Activated T-cell treated with anti-CD3 and anti-CD28 coated beads, Interleukin-2, amount 50 U/mL, for 72 hours (primary cell): ENCODE measurements at regions not wholly inside any gene's neighbourhood (a gene's known extent, or its start where the extent isn't known, plus 50 kb on each side); places are given as distances from the start of the nearest gene placed in this dataset.

Source experiments
- ATAC-seq, 2 donors: fragments of 150-1000 bp; cut with Tn5 transposase; replicated peaks in 1 of 2; 2 replicates each; pipeline ENCODE4 v1.10.0; 2021; ENCODE audit warnings: moderate library complexity in 2 of 2, mild to moderate bottlenecking in 1 of 2
- DNase-seq, 2 donors: peaks; one replicate each; pipeline ENCODE4 v3.0.0; 2021 to 2022; ENCODE audit warnings: mixed read lengths in 1 of 2
- H3K27ac Mint-ChIP-seq: one replicate; pipeline ENCODE4 v1.8.0; 2022; ENCODE audit warnings: mild to moderate bottlenecking, moderate library complexity, mixed read lengths
- H3K27me3 Mint-ChIP-seq: one replicate; pipeline ENCODE4 v1.8.0; 2022; ENCODE audit warnings: low read depth, mixed read lengths
- H3K36me3 Mint-ChIP-seq, 2 donors: one replicate each; pipeline ENCODE4 v1.8.0; 2022; ENCODE audit warnings: mixed read lengths in 2 of 2, mild to moderate bottlenecking in 1 of 2; ENCODE audit not compliant: insufficient read depth in 2 of 2
- H3K4me1 Mint-ChIP-seq: one replicate; pipeline ENCODE4 v1.8.0; 2022; ENCODE audit warnings: low read depth, mixed read lengths
- H3K4me3 Mint-ChIP-seq, 2 donors: one replicate each; pipeline ENCODE4 v1.8.0; 2022; ENCODE audit warnings: mild to moderate bottlenecking in 2 of 2, mixed read lengths in 2 of 2, moderate library complexity in 2 of 2
- H3K9me3 Mint-ChIP-seq, 2 donors: one replicate each; pipeline ENCODE4 v1.8.0; 2022; ENCODE audit warnings: mixed read lengths in 2 of 2

GRCh38 chr9:116002624-116003023 is 151.0 kb upstream of the PAPPA start:
- no peaks in the 10 kb centered on the region for H3K4me1 Mint-ChIP-seq
- DNase-seq = no peak
- H3K9me3 Mint-ChIP-seq = peaks cover 3% of the 10 kb centered on the region in 2 donors
- H3K27ac Mint-ChIP-seq = no peak overlapping the region
- no peak for ATAC-seq
- no peaks in the 10 kb centered on the region for H3K36me3 Mint-ChIP-seq
- H3K4me3 Mint-ChIP-seq = no peak overlapping the region
- H3K27me3 Mint-ChIP-seq = no peaks in the 10 kb centered on the region

GRCh38 chr9:116003397-116003796 is 150.2 kb upstream of the PAPPA start:
- Mint-ChIP-seq H3K27me3 (no peaks in the 10 kb centered on the region), H3K4me3 (no peak overlapping the region), H3K27ac (no peak overlapping the region), H3K36me3 (no peaks in the 10 kb centered on the region), H3K4me1 (no peaks in the 10 kb centered on the region), H3K9me3 (peaks cover 3 to 4% of the 10 kb centered on the region in 2 donors)
- ATAC-seq = no peak
- DNase-seq = no peak

GRCh38 chr9:116005205-116005604 is 148.4 kb upstream of the PAPPA start:
- Mint-ChIP-seq H3K4me1 (no peaks in the 10 kb centered on the region), H3K27ac (no peak overlapping the region), H3K9me3 (peaks cover 3 to 5% of the 10 kb centered on the region in 2 donors), H3K36me3 (no peaks in the 10 kb centered on the region), H3K27me3 (no peaks in the 10 kb centered on the region), H3K4me3 (no peak overlapping the region)
- DNase-seq = no peak
- no peak for ATAC-seq

GRCh38 chr9:116007824-116008223 is 145.8 kb upstream of the PAPPA start:
- Mint-ChIP-seq H3K4me1 (no peaks in the 10 kb centered on the region), H3K27me3 (no peaks in the 10 kb centered on the region), H3K4me3 (no peak overlapping the region), H3K27ac (no peak overlapping the region), H3K36me3 (no peaks in the 10 kb centered on the region), H3K9me3 (peaks cover 2 to 11% of the 10 kb centered on the region in 2 donors)
- ATAC-seq (no peak), DNase-seq (no peak)

- ATAC-seq = no peak
- H3K9me3 Mint-ChIP-seq = peaks cover 3 to 14% of the 10 kb centered on the region in 2 donors
- H3K27ac Mint-ChIP-seq = no peak overlapping the region
- no peak for DNase-seq
- H3K27me3 Mint-ChIP-seq = no peaks in the 10 kb centered on the region
- no peaks in the 10 kb centered on the region for H3K4me1 Mint-ChIP-seq
- H3K4me3 Mint-ChIP-seq = no peak overlapping the region
- no peaks in the 10 kb centered on the region for H3K36me3 Mint-ChIP-seq
These were observed 145.3 kb upstream of the PAPPA start for GRCh38 chr9:116008278-116008677.

GRCh38 chr9:116009420-116009819 is 144.2 kb upstream of the PAPPA start:
- DNase-seq (no peak), ATAC-seq (no peak)
- Mint-ChIP-seq H3K9me3 (peaks cover 5 to 16% of the 10 kb centered on the region in 2 donors), H3K27me3 (no peaks in the 10 kb centered on the region), H3K27ac (no peak overlapping the region), H3K36me3 (no peaks in the 10 kb centered on the region), H3K4me3 (no peak overlapping the region), H3K4me1 (no peaks in the 10 kb centered on the region)

GRCh38 chr9:116015855-116016254 is 137.7 kb upstream of the PAPPA start:
- Mint-ChIP-seq H3K4me3 (no peak overlapping the region), H3K27me3 (no peaks in the 10 kb centered on the region), H3K27ac (no peak overlapping the region), H3K36me3 (no peaks in the 10 kb centered on the region), H3K4me1 (no peaks in the 10 kb centered on the region), H3K9me3 (peaks cover 8 to 14% of the 10 kb centered on the region in 2 donors)
- ATAC-seq (no peak), DNase-seq (no peak)

GRCh38 chr9:116020146-116020545 is 133.4 kb upstream of the PAPPA start:
- no peaks in the 10 kb centered on the region for H3K4me1 Mint-ChIP-seq
- no peaks in the 10 kb centered on the region for H3K27me3 Mint-ChIP-seq
- H3K4me3 Mint-ChIP-seq = no peak overlapping the region
- ATAC-seq (no peak), DNase-seq (no peak)
- peaks cover 6% of the 10 kb centered on the region in 2 donors for H3K9me3 Mint-ChIP-seq
- no peaks in the 10 kb centered on the region for H3K36me3 Mint-ChIP-seq
- no peak overlapping the region for H3K27ac Mint-ChIP-seq

- Mint-ChIP-seq H3K27me3 (no peaks in the 10 kb centered on the region), H3K4me3 (no peak overlapping the region), H3K9me3 (peaks cover 6% of the 10 kb centered on the region in 2 donors), H3K36me3 (no peaks in the 10 kb centered on the region), H3K4me1 (no peaks in the 10 kb centered on the region), H3K27ac (no peak overlapping the region)
- no peak for DNase-seq
- ATAC-seq = no peak
These were observed 132.8 kb upstream of the PAPPA start for GRCh38 chr9:116020801-116021200.

- no peak overlapping the region for H3K4me3 Mint-ChIP-seq
- ATAC-seq = no peak
- H3K27ac Mint-ChIP-seq = no peak overlapping the region
- no peak for DNase-seq
- no peaks in the 10 kb centered on the region for H3K27me3 Mint-ChIP-seq
- peaks cover 4 to 8% of the 10 kb centered on the region in 2 donors for H3K9me3 Mint-ChIP-seq
- no peaks in the 10 kb centered on the region for H3K4me1 Mint-ChIP-seq
- H3K36me3 Mint-ChIP-seq = no peaks in the 10 kb centered on the region
These were observed 126.5 kb upstream of the PAPPA start for GRCh38 chr9:116027096-116027495.

- no peak overlapping the region for H3K4me3 Mint-ChIP-seq
- no peak for ATAC-seq
- peaks cover 4 to 8% of the 10 kb centered on the region in 2 donors for H3K9me3 Mint-ChIP-seq
- DNase-seq = no peak
- H3K27ac Mint-ChIP-seq = no peak overlapping the region
- H3K27me3 Mint-ChIP-seq = no peaks in the 10 kb centered on the region
- H3K4me1 Mint-ChIP-seq = no peaks in the 10 kb centered on the region
- no peaks in the 10 kb centered on the region for H3K36me3 Mint-ChIP-seq
These were observed 126.1 kb upstream of the PAPPA start for GRCh38 chr9:116027511-116027910.

- H3K4me3 Mint-ChIP-seq = no peak overlapping the region
- no peaks in the 10 kb centered on the region for H3K36me3 Mint-ChIP-seq
- peaks cover 4 to 8% of the 10 kb centered on the region in 2 donors for H3K9me3 Mint-ChIP-seq
These were observed 125.6 kb upstream of the PAPPA start for GRCh38 chr9:116027951-116028350.

GRCh38 chr9:116030517-116030916 is 123.1 kb upstream of the PAPPA start:
- no peaks in the 10 kb centered on the region for H3K27me3 Mint-ChIP-seq
- H3K9me3 Mint-ChIP-seq = peaks cover 6 to 10% of the 10 kb centered on the region in 2 donors
- H3K36me3 Mint-ChIP-seq = no peaks in the 10 kb centered on the region
- no peak for DNase-seq
- ATAC-seq = no peak
- no peak overlapping the region for H3K27ac Mint-ChIP-seq
- no peaks in the 10 kb centered on the region for H3K4me1 Mint-ChIP-seq
- no peak overlapping the region for H3K4me3 Mint-ChIP-seq

More at GRCh38 chr9:116027951-116028350, 125.6 kb upstream of the PAPPA start:
- Mint-ChIP-seq H3K27ac (no peak overlapping the region), H3K27me3 (no peaks in the 10 kb centered on the region), H3K4me1 (no peaks in the 10 kb centered on the region)
- no peak for ATAC-seq
- no peak for DNase-seq

- Mint-ChIP-seq H3K36me3 (no peaks in the 10 kb centered on the region), H3K4me1 (no peaks in the 10 kb centered on the region), H3K9me3 (peaks cover 6 to 10% of the 10 kb centered on the region in 2 donors), H3K4me3 (no peak overlapping the region), H3K27me3 (no peaks in the 10 kb centered on the region), H3K27ac (no peak overlapping the region)
- DNase-seq (no peak), ATAC-seq (no peak)
These were observed 120.7 kb upstream of the PAPPA start for GRCh38 chr9:116032683-116033440.
